H1 (cell line): ENCODE measurements at regions not wholly inside any gene's neighbourhood (a gene's known extent, or its start where the extent isn't known, plus 50 kb on each side); places are given as distances from the start of the nearest gene placed in this dataset.

ENCODE experiments used
- CTCF ChIA-PET: fragments of 300-600 bp; sonication (Branson Sonifier 250); formaldehyde crosslinking; loops from one replicate; lab custom pipeline; 2021; ENCODE audit not compliant: partially characterized antibody; lab: Charles Lee
- POLR2A ChIA-PET: fragments of 300-600 bp; sonication (Branson Sonifier 250); formaldehyde crosslinking; loops from one replicate; lab custom pipeline; 2021; ENCODE audit warnings: inconsistent platforms; ENCODE audit not compliant: partially characterized antibody; lab: Charles Lee
- DNase-seq, 2 experiments: peaks; one replicate each; pipeline versions ENCODE4 v3.0.0 to v3.0.0-alpha.2; 2010 to 2022; ENCODE audit warnings: low spot score in 2 of 2, low read depth in 1 of 2, mixed read lengths in 1 of 2
- FAIRE-seq: peaks from 2 replicates; lab custom pipeline; 2011; peaks lifted over from hg19 to GRCh38; lab: Jason Lieb, UNC
- H2AFZ ChIP-seq: 2 replicates; pipeline ENCODE4 v1.8.1; 2012; ENCODE audit warnings: low read length, inconsistent platforms
- H2AK5ac ChIP-seq: 2 replicates; pipeline ENCODE4 v1.6.1; 2013; ENCODE audit warnings: low read depth, low read length
- H2BK120ac ChIP-seq: replicated peaks from 2 replicates; pipeline ENCODE3; 2013; ENCODE audit warnings: low read depth, low read length, inconsistent platforms
- H2BK12ac ChIP-seq: 2 replicates; pipeline ENCODE4 v1.6.1; 2013; ENCODE audit warnings: low read depth, low read length
- H2BK15ac ChIP-seq: 2 replicates; pipeline ENCODE4 v1.6.1; 2013; ENCODE audit warnings: low read length
- H2BK20ac ChIP-seq: 2 replicates; pipeline ENCODE4 v1.6.1; 2013; ENCODE audit warnings: low read length
- H2BK5ac ChIP-seq: 2 replicates; pipeline ENCODE4 v1.6.1; 2013; ENCODE audit warnings: low read depth, low read length
- H3K14ac ChIP-seq: 2 replicates; pipeline ENCODE4 v1.6.1; 2013; ENCODE audit warnings: inconsistent platforms; ENCODE audit not compliant: insufficient read length
- H3K18ac ChIP-seq: 2 replicates; pipeline ENCODE4 v1.6.1; 2013; ENCODE audit warnings: low read length; ENCODE audit errors: extremely low read depth
- H3K23ac ChIP-seq: 2 replicates; pipeline ENCODE4 v1.6.1; 2013; ENCODE audit warnings: inconsistent platforms; ENCODE audit not compliant: insufficient read length
- H3K23me2 ChIP-seq: 2 replicates; pipeline ENCODE4 v1.6.1; 2013; ENCODE audit warnings: low read depth, low read length
- H3K27ac ChIP-seq: 2 replicates; pipeline ENCODE4 v1.6.1; 2011; ENCODE audit warnings: low read depth, low read length, inconsistent platforms
- H3K27me3 ChIP-seq, 4 experiments: replicated peaks in 1 of 4; 1 replicate in 1 of 4; 2 replicates in 3 of 4; pipeline versions ENCODE4 v1.6.1 to v1.8.1; 2011 to 2013; ENCODE audit warnings: low read length in 3 of 4, mild to moderate bottlenecking in 3 of 4, inconsistent platforms in 2 of 4, mixed read lengths in 2 of 4, moderate library complexity in 1 of 4; ENCODE audit not compliant: control insufficient read depth in 3 of 4, insufficient read depth in 3 of 4; ENCODE audit errors: extremely low read depth in 1 of 4
- H3K36me3 ChIP-seq, 4 experiments: 2 replicates each; pipeline versions ENCODE4 v1.6.1 to v1.8.1; 2011 to 2013; ENCODE audit warnings: mild to moderate bottlenecking in 4 of 4, low read length in 3 of 4, moderate library complexity in 2 of 4, control low read depth in 1 of 4, inconsistent platforms in 1 of 4; ENCODE audit not compliant: insufficient read depth in 4 of 4, control insufficient read depth in 2 of 4
- H3K4ac ChIP-seq: replicated peaks from 2 replicates; pipeline ENCODE3; 2013; ENCODE audit warnings: low read length, low read depth, mixed read lengths, inconsistent platforms; ENCODE audit not compliant: insufficient read length
- H3K4me1 ChIP-seq, 4 experiments: replicated peaks in 1 of 4; 1 replicate in 1 of 4; 2 replicates in 3 of 4; pipeline versions ENCODE4 v1.6.1 to v1.8.1; 2011 to 2013; ENCODE audit warnings: low read length in 3 of 4, inconsistent platforms in 2 of 4, mixed read lengths in 1 of 4; ENCODE audit not compliant: insufficient read depth in 4 of 4, control insufficient read depth in 3 of 4
- H3K4me2 ChIP-seq, 2 experiments: 2 replicates each; pipeline versions ENCODE4 v1.6.1 to v1.8.1; 2011 to 2013; ENCODE audit warnings: low read depth in 2 of 2, low read length in 2 of 2, control low read depth in 1 of 2, inconsistent platforms in 1 of 2, mild to moderate bottlenecking in 1 of 2; ENCODE audit not compliant: insufficient read depth in 1 of 2
- H3K4me3 ChIP-seq, 4 experiments: fragments of 200-600, 300-600 bp in 1 of 4; sonication (generic), shearing (Covaris generic), sonication (Bioruptor Twin) in 1 of 4; 2 replicates each; pipeline versions ENCODE4 v1.5.1 to v1.8.1; 2011 to 2016; ENCODE audit warnings: low read length in 4 of 4, low read depth in 3 of 4, control low read depth in 2 of 4, inconsistent platforms in 2 of 4, mild to moderate bottlenecking in 2 of 4, mixed read lengths in 1 of 4, moderate library complexity in 1 of 4; ENCODE audit not compliant: insufficient read depth in 2 of 4; ENCODE audit errors: extremely low read depth in 1 of 4
- H3K56ac ChIP-seq: replicated peaks from 2 replicates; pipeline ENCODE3; 2013; ENCODE audit warnings: low read depth, mild to moderate bottlenecking, mixed read lengths, low read length, inconsistent platforms; ENCODE audit not compliant: insufficient read length
- H3K79me1 ChIP-seq: 2 replicates; pipeline ENCODE4 v1.6.1; 2013; ENCODE audit warnings: low read depth, low read length, control low read depth
- H3K79me2 ChIP-seq, 2 experiments: 2 replicates each; pipeline versions ENCODE4 v1.6.1 to v1.8.1; 2012 to 2013; ENCODE audit warnings: low read length in 2 of 2, mild to moderate bottlenecking in 2 of 2, inconsistent platforms in 1 of 2; ENCODE audit not compliant: insufficient read depth in 2 of 2, control insufficient read depth in 1 of 2
- H3K9ac ChIP-seq, 4 experiments: replicated peaks in 1 of 4; 1 replicate in 1 of 4; 2 replicates in 3 of 4; pipeline versions ENCODE4 v1.6.1 to v1.8.1; 2011 to 2013; ENCODE audit warnings: low read depth in 3 of 4, low read length in 3 of 4, control low read depth in 2 of 4, mild to moderate bottlenecking in 2 of 4, moderate library complexity in 2 of 4, inconsistent platforms in 1 of 4; ENCODE audit errors: extremely low read depth in 1 of 4
- H3K9me3 ChIP-seq, 2 experiments: 2 replicates each; pipeline versions ENCODE4 v1.6.1 to v1.8.1; 2012 to 2013; ENCODE audit warnings: mild to moderate bottlenecking in 2 of 2, moderate library complexity in 2 of 2, control low read depth in 1 of 2, inconsistent platforms in 1 of 2, low read depth in 1 of 2, low read length in 1 of 2, mixed read lengths in 1 of 2; ENCODE audit not compliant: insufficient read depth in 2 of 2
- H4K20me1 ChIP-seq, 2 experiments: replicated peaks in 1 of 2; 2 replicates each; pipeline versions ENCODE3 to v1.8.1; 2011 to 2013; ENCODE audit warnings: inconsistent platforms in 2 of 2, low read length in 2 of 2, mild to moderate bottlenecking in 1 of 2; ENCODE audit not compliant: insufficient read depth in 2 of 2, control insufficient read depth in 1 of 2
- H4K5ac ChIP-seq: 2 replicates; pipeline ENCODE4 v1.6.1; 2013; ENCODE audit warnings: low read length, low read depth, mixed read lengths, inconsistent platforms; ENCODE audit not compliant: insufficient read length
- H4K8ac ChIP-seq: 2 replicates; pipeline ENCODE4 v1.8.0; 2013; ENCODE audit warnings: mild to moderate bottlenecking, moderate library complexity, low read length, inconsistent platforms; ENCODE audit not compliant: insufficient read depth; ENCODE audit errors: extremely low read depth
- H4K91ac ChIP-seq: replicated peaks from 2 replicates; pipeline ENCODE3; 2013; ENCODE audit warnings: low read length, mixed read lengths, inconsistent platforms; ENCODE audit not compliant: insufficient read length
- BACH1 ChIP-seq: IDR thresholded peaks from 2 replicates; pipeline ENCODE4 v1.6.1; 2012; ENCODE audit warnings: low read length, improper control_type of control experiment
- BCL11A ChIP-seq, 2 experiments: IDR thresholded peaks; one replicate each; pipeline ENCODE4 v1.6.1; 2011; ENCODE audit warnings: low read depth in 2 of 2, low read length in 2 of 2, mild to moderate bottlenecking in 2 of 2
- EP300 ChIP-seq, 2 experiments: IDR thresholded peaks; 1 replicate in 1 of 2; 2 replicates in 1 of 2; pipeline ENCODE4 v1.6.1; 2011 to 2012; ENCODE audit warnings: low read depth in 2 of 2, low read length in 2 of 2, mild to moderate bottlenecking in 2 of 2, borderline replicate concordance in 1 of 2, inconsistent platforms in 1 of 2, moderate library complexity in 1 of 2
- EZH2 ChIP-seq: fragments of 200-600 bp; sonication (generic); IDR thresholded peaks from 2 replicates; pipeline ENCODE4 v1.7.1; 2012; ENCODE audit warnings: low read depth, mild to moderate bottlenecking, moderate library complexity, low read length, inconsistent platforms; ENCODE audit not compliant: severe bottlenecking
- GABPA ChIP-seq: IDR thresholded peaks from 2 replicates; pipeline ENCODE4 v1.6.1; 2011; ENCODE audit warnings: mild to moderate bottlenecking, low read length, moderate library complexity, borderline replicate concordance; ENCODE audit not compliant: insufficient read depth
- HDAC2 ChIP-seq, 2 experiments: fragments of 300-600 bp in 1 of 2; sonication (generic) in 1 of 2; IDR thresholded peaks; 2 replicates each; pipeline ENCODE4 v1.6.1; 2011 to 2012; ENCODE audit warnings: low read depth in 2 of 2, low read length in 2 of 2, mild to moderate bottlenecking in 2 of 2, moderate library complexity in 2 of 2, borderline replicate concordance in 1 of 2, inconsistent platforms in 1 of 2
- MAFK ChIP-seq: IDR thresholded peaks from 2 replicates; pipeline ENCODE4 v1.6.1; 2012; ENCODE audit warnings: low read depth, mild to moderate bottlenecking, improper control_type of control experiment, low read length
- POLR2AphosphoS5 ChIP-seq: IDR thresholded peaks from 2 replicates; pipeline ENCODE4 v1.6.1; 2011; ENCODE audit warnings: low read depth, low read length
- SIRT6 ChIP-seq: IDR thresholded peaks from one replicate; pipeline ENCODE4 v1.7.1; 2012; ENCODE audit warnings: low read length, inconsistent platforms
- SIX5 ChIP-seq: IDR thresholded peaks from 2 replicates; pipeline ENCODE4 v1.6.1; 2011; ENCODE audit warnings: mild to moderate bottlenecking, low read depth, low read length
- SP1 ChIP-seq: IDR thresholded peaks from 2 replicates; pipeline ENCODE4 v1.6.1; 2011; ENCODE audit warnings: low read depth, low read length
- SP2 ChIP-seq: IDR thresholded peaks from 2 replicates; pipeline ENCODE4 v1.6.1; 2012; ENCODE audit warnings: mild to moderate bottlenecking, low read length, inconsistent platforms
- SP4 ChIP-seq: IDR thresholded peaks from 2 replicates; pipeline ENCODE4 v1.6.1; 2012; ENCODE audit warnings: low read length, inconsistent platforms
- SUZ12 ChIP-seq: fragments of 200-600 bp; sonication (generic); IDR thresholded peaks from 2 replicates; pipeline ENCODE4 v1.6.1; 2012; ENCODE audit warnings: mild to moderate bottlenecking, inconsistent platforms, low read length, moderate library complexity, mixed read lengths
- TAF7 ChIP-seq: optimal IDR thresholded peaks from 2 replicates; pipeline ENCODE3; 2011; ENCODE audit warnings: low read depth, mild to moderate bottlenecking, inconsistent platforms, low read length, moderate library complexity, borderline replicate concordance
- WGBS, 2 experiments: shearing (Covaris generic) in 1 of 2; methylation state at CpG; one replicate each; pipeline versions ENCODE4 v1.1.6 to v1.1.7; 2013 to 2015; ENCODE audit warnings: low lambda C conversion rate in 2 of 2, mixed read lengths in 2 of 2, inconsistent platforms in 1 of 2, low coverage in 1 of 2, missing lambda C conversion rate in 1 of 2; ENCODE audit not compliant: insufficient replicate concordance in 2 of 2, insufficient coverage in 1 of 2, insufficient read length in 1 of 2; ENCODE audit errors: extremely low coverage in 1 of 2, missing lambda C conversion rate in 1 of 2; 5-methylcytosine and 5-hydroxymethylcytosine counted together

DNA sequence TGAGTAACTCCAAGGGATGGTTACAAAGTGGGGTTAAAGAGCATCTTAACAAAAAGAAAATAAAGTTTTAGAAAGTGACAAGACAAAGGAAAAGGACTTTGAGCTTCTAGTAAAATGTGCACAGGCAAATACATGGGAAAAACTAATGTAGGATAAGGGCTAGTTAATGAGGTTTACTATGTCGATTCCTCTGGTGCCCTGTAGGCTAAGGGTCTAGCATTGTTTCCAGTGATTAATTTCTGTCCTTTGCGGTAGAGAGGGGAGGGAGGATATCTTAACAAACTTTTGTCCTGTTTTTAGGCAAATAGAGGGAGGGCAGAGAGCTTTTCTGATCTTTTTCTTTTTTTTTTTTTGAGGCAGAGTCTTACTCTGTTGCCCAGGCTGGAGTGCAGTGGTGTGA lies 96.6 kb upstream of the SIAH1 start:
- DNase-seq (no peak), FAIRE-seq (no peak)
- H3K79me2 ChIP-seq: no peaks in the 10 kb centered on the region
- no peaks in the 10 kb centered on the region for H3K36me3 ChIP-seq
- no peaks in the 10 kb centered on the region for H3K27me3 ChIP-seq
- H3K23me2 ChIP-seq: no peaks in the 10 kb centered on the region
- no peak overlapping the region for H2BK5ac ChIP-seq
- no peak overlapping the region for H3K4me3 ChIP-seq
- H4K91ac ChIP-seq: no peak overlapping the region
- TF ChIP-seq POLR2AphosphoS5 (no peak), GABPA (no peak), BCL11A (IDR thresholded peaks at IDR 0.05; ENCODE audit: low read depth in 2 of 2, low read length in 2 of 2) (no peak), TAF7 (no peak), SP1 (no peak), SUZ12 (no peak), SP2 (no peak), SP4 (no peak), EZH2 (no peak), EP300 (IDR thresholded peaks at IDR 0.05; ENCODE audit: borderline replicate concordance in 1 of 2, low read depth in 2 of 2, low read length in 2 of 2) (no peak), SIX5 (no peak), HDAC2 (IDR thresholded peaks at IDR 0.05; ENCODE audit: borderline replicate concordance in 1 of 2, low read depth in 2 of 2, low read length in 2 of 2) (no peak), BACH1 (no peak), SIRT6 (no peak), MAFK (no peak)
- H3K9me3 ChIP-seq: peaks cover 3 to 10% of the 10 kb centered on the region in 2 experiments; a peak in 1 of 4 replicates
- H3K27ac ChIP-seq: no peak overlapping the region
- H3K4ac ChIP-seq: no peak overlapping the region
- 84% methylated on average over 2 of the region's 2 CpGs; no CpG with 5 or more reads in 1 of the 2 experiments for WGBS, 2 experiments
- H2AFZ ChIP-seq: no peak overlapping the region
- H4K8ac ChIP-seq: no peak overlapping the region
- no peak overlapping the region for H3K23ac ChIP-seq
- no peak overlapping the region for H3K4me2 ChIP-seq
- H4K20me1 ChIP-seq: no peaks in the 10 kb centered on the region
- no peak overlapping the region for H2BK20ac ChIP-seq
- no peak overlapping the region for H2BK15ac ChIP-seq
- H2AK5ac ChIP-seq: no peak overlapping the region
- H4K5ac ChIP-seq: no peak overlapping the region
- CTCF ChIA-PET: interaction anchor here (0.6 to 1.2 kb wide), 2 partner anchors 9 to 142 kb away, joined by 3 read pairs; no protein-coding TSS in a partner anchor
- no peak overlapping the region for H3K9ac ChIP-seq
- POLR2A ChIA-PET: interaction anchor here (1.4 kb wide), 1 partner anchor 96 kb away, joined by 5 read pairs; the partner anchor contains the start of gene SIAH1
- no peak overlapping the region for H3K56ac ChIP-seq
- H3K4me1 ChIP-seq: peaks cover 0 to 5% (median 0%) of the 10 kb centered on the region in 4 experiments; a peak in 1 of 7 replicates
- no peaks in the 10 kb centered on the region for H3K79me1 ChIP-seq
- no peak overlapping the region for H3K14ac ChIP-seq
- H3K18ac ChIP-seq: no peak overlapping the region
- no peak overlapping the region for H2BK120ac ChIP-seq
- no peak overlapping the region for H2BK12ac ChIP-seq
